PC-9 (cell line): ENCODE measurements at regions not wholly inside any gene's neighbourhood (a gene's known extent, or its start where the extent isn't known, plus 50 kb on each side); places are given as distances from the start of the nearest gene placed in this dataset.

Experiments used
- BruUV-seq: library from RNA; stranded (reverse); fragments of 400-500 nt; replicated peaks from 2 replicates; lab custom pipeline; 2021; lab: Mats Ljungman, UMichigan
- CTCF ChIA-PET: fragments of 300-600 bp; sonication (Branson Sonifier 250); formaldehyde crosslinking; loops from one replicate; lab custom pipeline; 2022; ENCODE audit warnings: antibody characterized with exemption; lab: Charles Lee
- POLR2A ChIA-PET: fragments of 300-600 bp; sonication (Branson Sonifier 250); formaldehyde crosslinking; loops from one replicate; lab custom pipeline; 2022; ENCODE audit warnings: antibody characterized with exemption; ENCODE audit not compliant: unreplicated experiment; lab: Charles Lee
- DNase-seq, 2 experiments: peaks; one replicate each; pipeline versions ENCODE4 v3.0.0 to v3.0.0-alpha.2; 2015 to 2022; ENCODE audit warnings: mixed read lengths in 1 of 2
- H2AFZ ChIP-seq: fragments of 200-600 bp; sonication (generic); 2 replicates; pipeline ENCODE4 v1.8.1; 2017; ENCODE audit warnings: antibody characterized with exemption
- H3F3A ChIP-seq: fragments of 200-600 bp; sonication (generic); 2 replicates; pipeline ENCODE4 v1.8.1; 2017; ENCODE audit warnings: antibody characterized with exemption, mild to moderate bottlenecking, low read depth; ENCODE audit not compliant: insufficient read depth
- H3K27ac ChIP-seq: fragments of 200-600 bp; sonication (generic); 2 replicates; pipeline ENCODE4 v1.6.1; 2016; ENCODE audit warnings: mixed run types
- H3K27me3 ChIP-seq: fragments of 200-600 bp; sonication (generic); 2 replicates; pipeline ENCODE4 v1.6.1; 2016; ENCODE audit warnings: low read depth, mixed run types; ENCODE audit not compliant: insufficient read depth
- H3K36me3 ChIP-seq: fragments of 200-600 bp; sonication (generic); 2 replicates; pipeline ENCODE4 v1.6.1; 2016; ENCODE audit warnings: low read depth, mixed run types
- H3K4me1 ChIP-seq: fragments of 200-600 bp; sonication (generic); replicated peaks from 2 replicates; pipeline ENCODE4 v1.6.1; 2016; ENCODE audit warnings: mixed run types; ENCODE audit not compliant: insufficient read depth
- H3K4me2 ChIP-seq: fragments of 200-600 bp; sonication (generic); 2 replicates; pipeline ENCODE4 v1.6.1; 2017; ENCODE audit warnings: mixed run types
- H3K4me3 ChIP-seq: fragments of 200-600 bp; sonication (generic); 2 replicates; pipeline ENCODE4 v1.6.1; 2016; ENCODE audit warnings: mixed run types
- H3K79me2 ChIP-seq: fragments of 200-600 bp; sonication (generic); 2 replicates; pipeline ENCODE4 v1.6.1; 2017; ENCODE audit warnings: low read depth, mixed run types
- H3K9me2 ChIP-seq: fragments of 200-600 bp; sonication (generic); 2 replicates; pipeline ENCODE4 v1.8.1; 2017; ENCODE audit warnings: mild to moderate bottlenecking; ENCODE audit not compliant: insufficient read depth
- H3K9me3 ChIP-seq: fragments of 200-600 bp; sonication (generic); 2 replicates; pipeline ENCODE4 v1.8.1; 2016; ENCODE audit warnings: low read depth; ENCODE audit not compliant: insufficient read depth
- H4K20me1 ChIP-seq: fragments of 200-600 bp; sonication (generic); 2 replicates; pipeline ENCODE4 v1.8.1; 2017; ENCODE audit not compliant: insufficient read depth
- CTCF ChIP-seq: fragments of 200-600 bp; sonication (generic); conservative IDR thresholded peaks from 2 replicates; pipeline ENCODE4 v1.6.1; 2017; ENCODE audit warnings: mixed run types, antibody characterized with exemption, mild to moderate bottlenecking, moderate library complexity
- EZH2 ChIP-seq: fragments of 200-600 bp; sonication (generic); IDR thresholded peaks from 2 replicates; pipeline ENCODE4 v1.8.0; 2017; ENCODE audit warnings: antibody characterized with exemption, low read depth
- intact Hi-C: fragments of 100-400 bp; cut with micrococcal nuclease; formaldehyde crosslinking; loops from one replicate; pipeline ENCODE4 v1.10.0; 2022; ENCODE audit not compliant: unreplicated experiment

- Histone ChIP-seq H3K9me3 (no peaks in the 10 kb centered on the region), H3K36me3 (no peaks in the 10 kb centered on the region), H4K20me1 (no peaks in the 10 kb centered on the region), H3K4me2 (no peak overlapping the region), H3K4me1 (peaks cover 12% of the 10 kb centered on the region), H3K27ac (no peak overlapping the region), H3F3A (peaks cover 5% of the 10 kb centered on the region; the same call in 1 of the 2 replicates), H3K79me2 (no peaks in the 10 kb centered on the region), H3K27me3 (no peaks in the 10 kb centered on the region), H2AFZ (no peak overlapping the region), H3K4me3 (no peak overlapping the region), H3K9me2 (no peaks in the 10 kb centered on the region)
- DNase-seq: no peak
- ChIA-PET POLR2A (no interaction called here), CTCF (no interaction called here)
- intact Hi-C loops: no loop called here
- TF ChIP-seq CTCF (no peak), EZH2 (no peak)
- no TSS peak for BruUV-seq
These were observed 249.2 kb upstream of the KLF4 start for GRCh38 chr9:107738789-107739188.

- H3K4me3 ChIP-seq: no peak overlapping the region
- H3K27ac ChIP-seq: no peak overlapping the region
- H3F3A ChIP-seq: peaks cover 5% of the 10 kb centered on the region; the same call in 1 of the 2 replicates
- H3K36me3 ChIP-seq: no peaks in the 10 kb centered on the region
- intact Hi-C loops: no loop called here
- no peaks in the 10 kb centered on the region for H4K20me1 ChIP-seq
- H2AFZ ChIP-seq: no peak overlapping the region
- no peaks in the 10 kb centered on the region for H3K79me2 ChIP-seq
- no peak overlapping the region for H3K4me2 ChIP-seq
- H3K27me3 ChIP-seq: no peaks in the 10 kb centered on the region
- ChIA-PET POLR2A (no interaction called here), CTCF (no interaction called here)
- no peak for TF ChIP-seq EZH2
- TF ChIP-seq CTCF: no peak
- no peaks in the 10 kb centered on the region for H3K9me2 ChIP-seq
- H3K4me1 ChIP-seq: peaks cover 12% of the 10 kb centered on the region
- no peak for DNase-seq
- BruUV-seq: no TSS peak
- H3K9me3 ChIP-seq: no peaks in the 10 kb centered on the region
These were observed 248.6 kb upstream of the KLF4 start for GRCh38 chr9:107737987-107738743.

- Histone ChIP-seq H2AFZ (no peak overlapping the region), H3K4me3 (no peak overlapping the region)
These were observed 248.0 kb upstream of the KLF4 start for GRCh38 chr9:107737610-107737986.

More at GRCh38 chr9:107737610-107737986, 248.0 kb upstream of the KLF4 start:
- H3K4me2 ChIP-seq: no peak overlapping the region
- H3K4me1 ChIP-seq: peaks cover 12% of the 10 kb centered on the region
- peaks cover 5% of the 10 kb centered on the region; the same call in 1 of the 2 replicates for H3F3A ChIP-seq
- ChIA-PET CTCF (no interaction called here), POLR2A (no interaction called here)
- H3K9me2 ChIP-seq: no peaks in the 10 kb centered on the region
- H3K79me2 ChIP-seq: no peaks in the 10 kb centered on the region
- no peaks in the 10 kb centered on the region for H3K36me3 ChIP-seq
- TF ChIP-seq EZH2: no peak
- no TSS peak for BruUV-seq
- no peaks in the 10 kb centered on the region for H3K9me3 ChIP-seq
- DNase-seq: no peak
- no peak overlapping the region for H3K27ac ChIP-seq
- no peaks in the 10 kb centered on the region for H3K27me3 ChIP-seq
- intact Hi-C loops: no loop called here
- no peaks in the 10 kb centered on the region for H4K20me1 ChIP-seq
